Caco-2 (cell line): ENCODE measurements at regions not wholly inside any gene's neighbourhood (a gene's known extent, or its start where the extent isn't known, plus 50 kb on each side); places are given as distances from the start of the nearest gene placed in this dataset.
"Not testable (repeated sequence)": the region's sequence is repeated elsewhere in the genome, so short reads cannot be mapped to it uniquely, and the experiment has no call there.

Experiments used
- BruUV-seq: library from RNA; stranded (reverse); fragments of 400-500 nt; replicated peaks from 2 replicates; lab custom pipeline; 2021; lab: Mats Ljungman, UMichigan
- CTCF ChIA-PET: fragments of 300-600 bp; sonication (Branson Sonifier 250); formaldehyde crosslinking; loops from one replicate; lab custom pipeline; 2022; ENCODE audit warnings: antibody characterized with exemption; lab: Charles Lee
- POLR2A ChIA-PET: fragments of 300-600 bp; sonication (Branson Sonifier 250); formaldehyde crosslinking; loops from one replicate; lab custom pipeline; 2022; ENCODE audit warnings: antibody characterized with exemption; lab: Charles Lee
- DNase-seq, 2 experiments: peaks; one replicate each; pipeline versions ENCODE4 v3.0.0 to v3.0.0-alpha.2; 2020 to 2022
- H3K27me3 ChIP-seq: replicated peaks from 2 replicates; pipeline ENCODE4 v1.6.0; 2011; ENCODE audit warnings: low read length; ENCODE audit not compliant: control insufficient read depth, insufficient read depth
- H3K36me3 ChIP-seq: 2 replicates; pipeline ENCODE4 v1.5.1; 2011; ENCODE audit warnings: low read length; ENCODE audit not compliant: control insufficient read depth, insufficient read depth
- H3K4me1 ChIP-seq: fragments of 250-450 bp; sonication (Bioruptor Pico); 2 replicates; pipeline ENCODE4 v1.5.1; 2020; ENCODE audit warnings: mild to moderate bottlenecking
- H3K4me3 ChIP-seq: 2 replicates; pipeline ENCODE4 v1.5.1; 2011; ENCODE audit warnings: low read depth, mild to moderate bottlenecking, control low read depth, low read length
- H3K9me3 ChIP-seq: fragments of 250-450 bp; sonication (Bioruptor Pico); 2 replicates; pipeline ENCODE4 v1.5.1; 2020; ENCODE audit warnings: mild to moderate bottlenecking, moderate library complexity
- H3K27ac Mint-ChIP-seq: one replicate; pipeline ENCODE4 v1.8.0; 2022; ENCODE audit warnings: mixed read lengths; ENCODE audit not compliant: unreplicated experiment
- H3K27me3 Mint-ChIP-seq: one replicate; pipeline ENCODE4 v1.8.0; 2022; ENCODE audit warnings: mixed read lengths; ENCODE audit not compliant: insufficient read depth, unreplicated experiment
- H3K36me3 Mint-ChIP-seq: one replicate; pipeline ENCODE4 v1.8.0; 2022; ENCODE audit warnings: mild to moderate bottlenecking, mixed read lengths; ENCODE audit not compliant: insufficient read depth, unreplicated experiment
- H3K4me1 Mint-ChIP-seq: one replicate; pipeline ENCODE4 v1.8.0; 2022; ENCODE audit warnings: low read depth, mixed read lengths; ENCODE audit not compliant: unreplicated experiment
- H3K4me3 Mint-ChIP-seq: one replicate; pipeline ENCODE4 v1.8.0; 2022; ENCODE audit warnings: mild to moderate bottlenecking, moderate library complexity, mixed read lengths; ENCODE audit not compliant: unreplicated experiment
- H3K9me3 Mint-ChIP-seq: one replicate; pipeline ENCODE4 v1.8.0; 2022; ENCODE audit warnings: mixed read lengths; ENCODE audit not compliant: unreplicated experiment
- CTCF ChIP-seq, 2 experiments: fragments of 200-600 bp in 1 of 2; IDR thresholded peaks; 1 replicate in 1 of 2; 2 replicates in 1 of 2; pipeline versions ENCODE4 v1.5.1 to v1.8.0; 2011 to 2022; ENCODE audit warnings: antibody characterized with exemption in 1 of 2, control low read depth in 1 of 2, inconsistent platforms in 1 of 2, low read depth in 1 of 2, low read length in 1 of 2, mild to moderate bottlenecking in 1 of 2, moderate library complexity in 1 of 2; ENCODE audit not compliant: insufficient read depth in 1 of 2, severe bottlenecking in 1 of 2, unreplicated experiment in 1 of 2
- intact Hi-C: fragments of 100-400 bp; cut with micrococcal nuclease; formaldehyde crosslinking; loops from one replicate; pipeline ENCODE4 v1.10.0; 2022; ENCODE audit not compliant: unreplicated experiment

GRCh38 chr18:44579745-44580144, 100.9 kb upstream of the SETBP1 start:
- intact Hi-C loops, result loop anchor here (5.0 kb wide), 1 partner anchor 318 kb away; no protein-coding TSS in a partner anchor
- H3K9me3 Mint-ChIP-seq, result no peaks in the 10 kb centered on the region
- Histone ChIP-seq H3K36me3 (no peaks in the 10 kb centered on the region), H3K9me3 (no peaks in the 10 kb centered on the region), H3K27me3 (no peaks in the 10 kb centered on the region), H3K4me3 (no peak overlapping the region), H3K4me1 (no peaks in the 10 kb centered on the region)
- no peak for DNase-seq
- H3K27me3 Mint-ChIP-seq, result no peaks in the 10 kb centered on the region
- CTCF ChIA-PET, result no interaction called here
- H3K27ac Mint-ChIP-seq, result no peak overlapping the region
- POLR2A ChIA-PET, result no interaction called here
- BruUV-seq, result no TSS peak
- no peak overlapping the region for H3K4me3 Mint-ChIP-seq
- H3K36me3 Mint-ChIP-seq, result no peaks in the 10 kb centered on the region
- TF ChIP-seq CTCF (IDR thresholded peaks at IDR 0.05; ENCODE audit: insufficient read depth in 1 of 2, low read depth in 1 of 2, low read length in 1 of 2, severe bottlenecking in 1 of 2, unreplicated experiment in 1 of 2), result no peak
- H3K4me1 Mint-ChIP-seq, result no peaks in the 10 kb centered on the region

- no peak for TF ChIP-seq CTCF (IDR thresholded peaks at IDR 0.05; ENCODE audit: insufficient read depth in 1 of 2, low read depth in 1 of 2, low read length in 1 of 2, severe bottlenecking in 1 of 2, unreplicated experiment in 1 of 2)
- Histone ChIP-seq H3K27me3 (no peaks in the 10 kb centered on the region), H3K9me3 (no peaks in the 10 kb centered on the region), H3K4me3 (no peak overlapping the region), H3K4me1 (no peaks in the 10 kb centered on the region), H3K36me3 (no peaks in the 10 kb centered on the region)
- CTCF ChIA-PET, result no interaction called here
- no peaks in the 10 kb centered on the region for H3K36me3 Mint-ChIP-seq
- H3K9me3 Mint-ChIP-seq, result no peaks in the 10 kb centered on the region
- POLR2A ChIA-PET, result no interaction called here
- H3K4me3 Mint-ChIP-seq, result no peak overlapping the region
- no peaks in the 10 kb centered on the region for H3K4me1 Mint-ChIP-seq
- no peaks in the 10 kb centered on the region for H3K27me3 Mint-ChIP-seq
- no peak overlapping the region for H3K27ac Mint-ChIP-seq
- no TSS peak for BruUV-seq
- DNase-seq, result no peak
- intact Hi-C loops, result no loop called here
These were observed 100.5 kb upstream of the SETBP1 start for GRCh38 chr18:44580159-44580558.

GRCh38 chr18:44580782-44581181, 99.9 kb upstream of the SETBP1 start:
- CTCF ChIA-PET, POLR2A ChIA-PET, H3K36me3 ChIP-seq, H3K9me3 Mint-ChIP-seq, H3K4me3 ChIP-seq, DNase-seq, intact Hi-C loops, H3K27me3 ChIP-seq, H3K4me1 Mint-ChIP-seq, H3K27ac Mint-ChIP-seq, H3K27me3 Mint-ChIP-seq, BruUV-seq, H3K4me3 Mint-ChIP-seq, H3K9me3 ChIP-seq, H3K4me1 ChIP-seq, H3K36me3 Mint-ChIP-seq: not testable (repeated sequence)

- no peak for DNase-seq
- H3K27me3 Mint-ChIP-seq, result no peaks in the 10 kb centered on the region
- H3K36me3 Mint-ChIP-seq, result no peaks in the 10 kb centered on the region
- no peaks in the 10 kb centered on the region for H3K9me3 Mint-ChIP-seq
- no peak overlapping the region for H3K27ac Mint-ChIP-seq
- H3K4me1 ChIP-seq, result no peaks in the 10 kb centered on the region
- H3K4me1 Mint-ChIP-seq, result no peaks in the 10 kb centered on the region
- H3K9me3 ChIP-seq, result no peaks in the 10 kb centered on the region
- H3K27me3 ChIP-seq, result no peaks in the 10 kb centered on the region
- H3K36me3 ChIP-seq, result no peaks in the 10 kb centered on the region
- no peak for TF ChIP-seq CTCF (IDR thresholded peaks at IDR 0.05; ENCODE audit: insufficient read depth in 1 of 2, low read depth in 1 of 2, low read length in 1 of 2, severe bottlenecking in 1 of 2, unreplicated experiment in 1 of 2)
- no peak overlapping the region for H3K4me3 Mint-ChIP-seq
- no peak overlapping the region for H3K4me3 ChIP-seq
- intact Hi-C loops, result no loop called here
- CTCF ChIA-PET, result no interaction called here
- POLR2A ChIA-PET, result no interaction called here
- no TSS peak for BruUV-seq
These were observed 98.2 kb upstream of the SETBP1 start for GRCh38 chr18:44582456-44582855.
